ENCODE measurements at regions not wholly inside any gene's neighbourhood (a gene's known extent, or its start where the extent isn't known, plus 50 kb on each side); places are given as distances from the start of the nearest gene placed in this dataset.

DNA sequence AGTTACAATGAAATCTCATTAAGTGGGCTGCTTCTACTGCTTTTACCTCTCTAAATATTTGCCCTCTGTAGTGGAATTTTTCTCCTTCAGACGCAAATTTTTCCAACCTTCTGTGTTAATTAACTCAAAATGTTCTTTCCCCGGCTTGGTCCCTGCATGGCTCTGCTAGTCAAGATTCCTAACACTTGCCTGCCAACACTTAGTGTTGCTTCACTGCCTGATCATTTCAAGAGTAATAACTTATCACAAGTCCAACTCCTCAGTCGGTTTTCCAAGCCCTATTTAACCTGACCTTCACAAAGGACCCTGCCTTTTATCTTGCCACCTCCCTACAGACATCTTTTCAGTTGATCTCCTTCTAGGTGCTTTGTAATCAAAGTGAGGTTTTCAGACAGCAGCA lies 142.7 kb downstream of the HRH4 start:
- no peak for TF ChIP-seq EZH2phosphoT487 (IDR thresholded peaks at IDR 0.05; ENCODE audit: borderline replicate concordance)
- no peak for TF ChIP-seq CTCF (conservative IDR thresholded peaks at IDR 0.05; ENCODE audit: low read length)
- Histone ChIP-seq H3K9ac (ENCODE audit: low read depth, low read length, poor library complexity, severe bottlenecking) (no peak overlapping the region), H3K9me3 (ENCODE audit: insufficient read depth, low read depth, low read length) (no peaks in the 10 kb centered on the region), H3F3A (ENCODE audit: low read depth) (no peaks in the 10 kb centered on the region), H3K9me2 (replicated peaks; ENCODE audit: low read depth, low read length) (no peaks in the 10 kb centered on the region), H2AFZ (ENCODE audit: low read length) (no peak overlapping the region), H3K4me2 (ENCODE audit: low read depth, low read length, poor library complexity, severe bottlenecking) (no peak overlapping the region), H3K4me3 (ENCODE audit: low read length, poor library complexity, severe bottlenecking) (no peak overlapping the region), H3K36me3 (ENCODE audit: insufficient read depth, low read length) (no peaks in the 10 kb centered on the region), H3K27me3 (ENCODE audit: insufficient read depth, low read length, poor library complexity, severe bottlenecking) (no peaks in the 10 kb centered on the region), H3K4me1 (ENCODE audit: insufficient read depth, low read length, poor library complexity, severe bottlenecking) (no peaks in the 10 kb centered on the region), H3K79me2 (ENCODE audit: insufficient read depth, low read length) (no peaks in the 10 kb centered on the region), H4K20me1 (ENCODE audit: insufficient read depth, low read length, poor library complexity, severe bottlenecking) (no peaks in the 10 kb centered on the region)

- Histone ChIP-seq H3K79me2 (ENCODE audit: insufficient read depth, low read length) (no peaks in the 10 kb centered on the region), H3K4me3 (ENCODE audit: low read length, poor library complexity, severe bottlenecking) (no peak overlapping the region), H3K9me3 (ENCODE audit: insufficient read depth, low read depth, low read length) (no peaks in the 10 kb centered on the region), H3K9ac (ENCODE audit: low read depth, low read length, poor library complexity, severe bottlenecking) (no peak overlapping the region), H3F3A (ENCODE audit: low read depth) (no peaks in the 10 kb centered on the region), H3K4me2 (ENCODE audit: low read depth, low read length, poor library complexity, severe bottlenecking) (no peak overlapping the region), H3K9me2 (replicated peaks; ENCODE audit: low read depth, low read length) (no peaks in the 10 kb centered on the region), H3K4me1 (ENCODE audit: insufficient read depth, low read length, poor library complexity, severe bottlenecking) (no peaks in the 10 kb centered on the region), H2AFZ (ENCODE audit: low read length) (no peak overlapping the region), H4K20me1 (ENCODE audit: insufficient read depth, low read length, poor library complexity, severe bottlenecking) (no peaks in the 10 kb centered on the region), H3K36me3 (ENCODE audit: insufficient read depth, low read length) (no peaks in the 10 kb centered on the region), H3K27me3 (ENCODE audit: insufficient read depth, low read length, poor library complexity, severe bottlenecking) (no peaks in the 10 kb centered on the region)
- TF ChIP-seq CTCF (conservative IDR thresholded peaks at IDR 0.05; ENCODE audit: low read length) (no peak), EZH2phosphoT487 (IDR thresholded peaks at IDR 0.05; ENCODE audit: borderline replicate concordance) (no peak)
Observed at GRCh38 chr18:24605444-24605843, 145.0 kb downstream of the HRH4 start.

- Histone ChIP-seq H3F3A (ENCODE audit: low read depth) (no peaks in the 10 kb centered on the region), H4K20me1 (ENCODE audit: insufficient read depth, low read length, poor library complexity, severe bottlenecking) (no peaks in the 10 kb centered on the region), H3K36me3 (ENCODE audit: insufficient read depth, low read length) (no peaks in the 10 kb centered on the region), H3K4me3 (ENCODE audit: low read length, poor library complexity, severe bottlenecking) (no peak overlapping the region), H2AFZ (ENCODE audit: low read length) (no peak overlapping the region), H3K9ac (ENCODE audit: low read depth, low read length, poor library complexity, severe bottlenecking) (no peak overlapping the region), H3K4me2 (ENCODE audit: low read depth, low read length, poor library complexity, severe bottlenecking) (no peak overlapping the region), H3K9me2 (replicated peaks; ENCODE audit: low read depth, low read length) (no peaks in the 10 kb centered on the region), H3K79me2 (ENCODE audit: insufficient read depth, low read length) (no peaks in the 10 kb centered on the region), H3K27me3 (ENCODE audit: insufficient read depth, low read length, poor library complexity, severe bottlenecking) (no peaks in the 10 kb centered on the region), H3K9me3 (ENCODE audit: insufficient read depth, low read depth, low read length) (no peaks in the 10 kb centered on the region), H3K4me1 (ENCODE audit: insufficient read depth, low read length, poor library complexity, severe bottlenecking) (no peaks in the 10 kb centered on the region)
- TF ChIP-seq CTCF (conservative IDR thresholded peaks at IDR 0.05; ENCODE audit: low read length) (no peak), EZH2phosphoT487 (IDR thresholded peaks at IDR 0.05; ENCODE audit: borderline replicate concordance) (no peak)
Observed at GRCh38 chr18:24609254-24609653, 148.8 kb downstream of the HRH4 start.

Measured in Loucy (cell line).